Activated naive CD8-positive, alpha-beta T cell treated with anti-CD3 and anti-CD28 coated beads, Interleukin-2, amount 50 U/mL, for 24 hours (primary cell): ENCODE measurements at regions not wholly inside any gene's neighbourhood (a gene's known extent, or its start where the extent isn't known, plus 50 kb on each side); places are given as distances from the start of the nearest gene placed in this dataset.

ENCODE experiments used
- ATAC-seq: fragments of 150-1000 bp; cut with Tn5 transposase; one replicate; pipeline ENCODE4 v1.10.0; 2021
- DNase-seq: peaks from one replicate; pipeline ENCODE4 v3.0.0; 2021
- H3K27ac Mint-ChIP-seq: one replicate; pipeline ENCODE4 v1.8.0; 2021; ENCODE audit warnings: mild to moderate bottlenecking, mixed read lengths
- H3K27me3 Mint-ChIP-seq: one replicate; pipeline ENCODE4 v1.8.0; 2021; ENCODE audit warnings: mixed read lengths
- H3K36me3 Mint-ChIP-seq: one replicate; pipeline ENCODE4 v1.8.0; 2021; ENCODE audit warnings: low read depth, mixed read lengths
- H3K4me1 Mint-ChIP-seq: one replicate; pipeline ENCODE4 v1.8.0; 2021; ENCODE audit warnings: mixed read lengths
- H3K4me3 Mint-ChIP-seq: one replicate; pipeline ENCODE4 v1.8.0; 2021; ENCODE audit warnings: mild to moderate bottlenecking, moderate library complexity, mixed read lengths
- H3K9me3 Mint-ChIP-seq: one replicate; pipeline ENCODE4 v1.8.0; 2021; ENCODE audit warnings: mixed read lengths

GRCh38 chr11:127651888-127652221, 651.3 kb upstream of the KIRREL3 start:
- no peaks in the 10 kb centered on the region for H3K4me1 Mint-ChIP-seq
- no peak overlapping the region for H3K27ac Mint-ChIP-seq
- ATAC-seq (no peak), DNase-seq (no peak)
- H3K4me3 Mint-ChIP-seq: no peak overlapping the region
- no peaks in the 10 kb centered on the region for H3K27me3 Mint-ChIP-seq
- no peaks in the 10 kb centered on the region for H3K36me3 Mint-ChIP-seq
- no peaks in the 10 kb centered on the region for H3K9me3 Mint-ChIP-seq

- Mint-ChIP-seq H3K27me3 (no peaks in the 10 kb centered on the region), H3K9me3 (no peaks in the 10 kb centered on the region), H3K36me3 (no peaks in the 10 kb centered on the region), H3K27ac (no peak overlapping the region), H3K4me1 (no peaks in the 10 kb centered on the region), H3K4me3 (no peak overlapping the region)
- DNase-seq (no peak), ATAC-seq (no peak)
Observed at GRCh38 chr11:127651175-127651887, 650.8 kb upstream of the KIRREL3 start.

- H3K27me3 Mint-ChIP-seq: no peaks in the 10 kb centered on the region
- H3K36me3 Mint-ChIP-seq: no peaks in the 10 kb centered on the region
- H3K27ac Mint-ChIP-seq: no peak overlapping the region
- no peaks in the 10 kb centered on the region for H3K9me3 Mint-ChIP-seq
- no peaks in the 10 kb centered on the region for H3K4me1 Mint-ChIP-seq
- DNase-seq (no peak), ATAC-seq (no peak)
- H3K4me3 Mint-ChIP-seq: no peak overlapping the region
Observed at GRCh38 chr11:127649958-127650357, 649.4 kb upstream of the KIRREL3 start.

GRCh38 chr11:127649071-127649470, 648.5 kb upstream of the KIRREL3 start:
- H3K36me3 Mint-ChIP-seq: no peaks in the 10 kb centered on the region
- no peaks in the 10 kb centered on the region for H3K27me3 Mint-ChIP-seq
- no peak for ATAC-seq
- H3K4me1 Mint-ChIP-seq: no peaks in the 10 kb centered on the region
- no peaks in the 10 kb centered on the region for H3K9me3 Mint-ChIP-seq
- DNase-seq: no peak
- no peak overlapping the region for H3K4me3 Mint-ChIP-seq
- H3K27ac Mint-ChIP-seq: no peak overlapping the region

- DNase-seq (no peak), ATAC-seq (no peak)
- Mint-ChIP-seq H3K27me3 (no peaks in the 10 kb centered on the region), H3K36me3 (no peaks in the 10 kb centered on the region), H3K4me1 (no peaks in the 10 kb centered on the region), H3K27ac (no peak overlapping the region), H3K4me3 (no peak overlapping the region), H3K9me3 (no peaks in the 10 kb centered on the region)
Observed at GRCh38 chr11:127648583-127648982, 648.0 kb upstream of the KIRREL3 start.

- Mint-ChIP-seq H3K27ac (no peak overlapping the region), H3K4me3 (no peak overlapping the region), H3K36me3 (no peaks in the 10 kb centered on the region), H3K9me3 (no peaks in the 10 kb centered on the region), H3K27me3 (no peaks in the 10 kb centered on the region), H3K4me1 (no peaks in the 10 kb centered on the region)
- DNase-seq: no peak
- ATAC-seq: no peak
Observed at GRCh38 chr11:127644366-127644765, 643.8 kb upstream of the KIRREL3 start.

- H3K27me3 Mint-ChIP-seq: no peaks in the 10 kb centered on the region
- no peaks in the 10 kb centered on the region for H3K4me1 Mint-ChIP-seq
- H3K4me3 Mint-ChIP-seq: no peak overlapping the region
- no peak for ATAC-seq
- H3K36me3 Mint-ChIP-seq: no peaks in the 10 kb centered on the region
- H3K27ac Mint-ChIP-seq: no peak overlapping the region
- DNase-seq: no peak
- no peaks in the 10 kb centered on the region for H3K9me3 Mint-ChIP-seq
Observed at GRCh38 chr11:127643268-127644058, 642.9 kb upstream of the KIRREL3 start.

- no peaks in the 10 kb centered on the region for H3K27me3 Mint-ChIP-seq
- no peak overlapping the region for H3K27ac Mint-ChIP-seq
- no peaks in the 10 kb centered on the region for H3K9me3 Mint-ChIP-seq
- ATAC-seq (no peak), DNase-seq (no peak)
- no peaks in the 10 kb centered on the region for H3K36me3 Mint-ChIP-seq
- H3K4me3 Mint-ChIP-seq: no peak overlapping the region
- H3K4me1 Mint-ChIP-seq: no peaks in the 10 kb centered on the region
Observed at GRCh38 chr11:127640561-127641451, 640.2 kb upstream of the KIRREL3 start.

GRCh38 chr11:127639916-127640315, 639.3 kb upstream of the KIRREL3 start:
- H3K27me3 Mint-ChIP-seq: no peaks in the 10 kb centered on the region
- no peaks in the 10 kb centered on the region for H3K36me3 Mint-ChIP-seq
- H3K9me3 Mint-ChIP-seq: no peaks in the 10 kb centered on the region
- no peaks in the 10 kb centered on the region for H3K4me1 Mint-ChIP-seq
- no peak overlapping the region for H3K27ac Mint-ChIP-seq
- ATAC-seq (no peak), DNase-seq (no peak)
- H3K4me3 Mint-ChIP-seq: no peak overlapping the region

- H3K4me1 Mint-ChIP-seq: no peaks in the 10 kb centered on the region
- H3K27me3 Mint-ChIP-seq: no peaks in the 10 kb centered on the region
- H3K27ac Mint-ChIP-seq: no peak overlapping the region
- no peaks in the 10 kb centered on the region for H3K36me3 Mint-ChIP-seq
- DNase-seq (no peak), ATAC-seq (no peak)
- no peak overlapping the region for H3K4me3 Mint-ChIP-seq
- H3K9me3 Mint-ChIP-seq: no peaks in the 10 kb centered on the region
Observed at GRCh38 chr11:127632976-127633680, 632.6 kb upstream of the KIRREL3 start.

- Mint-ChIP-seq H3K9me3 (no peaks in the 10 kb centered on the region), H3K4me3 (no peak overlapping the region), H3K27ac (no peak overlapping the region), H3K4me1 (no peaks in the 10 kb centered on the region), H3K27me3 (no peaks in the 10 kb centered on the region), H3K36me3 (no peaks in the 10 kb centered on the region)
- no peak for ATAC-seq
- no peak for DNase-seq
Observed at GRCh38 chr11:127632546-127632945, 632.0 kb upstream of the KIRREL3 start.

GRCh38 chr11:127631974-127632373, 631.4 kb upstream of the KIRREL3 start:
- Mint-ChIP-seq H3K27me3 (no peaks in the 10 kb centered on the region), H3K9me3 (no peaks in the 10 kb centered on the region), H3K4me1 (no peaks in the 10 kb centered on the region), H3K36me3 (no peaks in the 10 kb centered on the region), H3K27ac (no peak overlapping the region), H3K4me3 (no peak overlapping the region)
- no peak for DNase-seq
- ATAC-seq: no peak

- Mint-ChIP-seq H3K9me3 (no peaks in the 10 kb centered on the region), H3K4me3 (no peak overlapping the region), H3K36me3 (no peaks in the 10 kb centered on the region), H3K4me1 (no peaks in the 10 kb centered on the region), H3K27me3 (no peaks in the 10 kb centered on the region), H3K27ac (no peak overlapping the region)
- DNase-seq (no peak), ATAC-seq (no peak)
Observed at GRCh38 chr11:127629200-127629599, 628.6 kb upstream of the KIRREL3 start.

GRCh38 chr11:127628458-127628785, 627.9 kb upstream of the KIRREL3 start:
- Mint-ChIP-seq H3K4me3 (no peak overlapping the region), H3K4me1 (no peaks in the 10 kb centered on the region), H3K27ac (no peak overlapping the region), H3K27me3 (no peaks in the 10 kb centered on the region), H3K36me3 (no peaks in the 10 kb centered on the region), H3K9me3 (no peaks in the 10 kb centered on the region)
- ATAC-seq: no peak
- no peak for DNase-seq
